GM12878 (cell line): ENCODE measurements at regions not wholly inside any gene's neighbourhood (a gene's known extent, or its start where the extent isn't known, plus 50 kb on each side); places are given as distances from the start of the nearest gene placed in this dataset.

Source experiments
- BACH1 ChIP-seq: fragments of 450-650 bp; IDR thresholded peaks from 2 replicates; pipeline ENCODE4 v1.6.1; 2017; ENCODE audit warnings: mild to moderate bottlenecking, borderline replicate concordance
- BHLHE40 ChIP-seq, 2 experiments: fragments of 450-650 bp in 1 of 2; IDR thresholded peaks; 2 replicates each; pipeline ENCODE4 v1.6.1; 2011 to 2017; ENCODE audit warnings: low read depth in 2 of 2, borderline replicate concordance in 1 of 2, improper control_type of control experiment in 1 of 2, low read length in 1 of 2, mild to moderate bottlenecking in 1 of 2
- CBX3 ChIP-seq: fragments of 200-600 bp; sonication (generic); IDR thresholded peaks from 2 replicates; pipeline ENCODE4 v1.6.1; 2016; ENCODE audit warnings: low read depth, borderline replicate concordance
- CREM ChIP-seq: IDR thresholded peaks from 2 replicates; pipeline ENCODE4 v1.6.1; 2014; ENCODE audit warnings: antibody characterized with exemption, low read depth
- CTCF ChIP-seq, 3 experiments: IDR thresholded peaks in 2 of 3; conservative IDR thresholded peaks in 1 of 3; 2 replicates each; pipeline ENCODE4 v1.5.1; 2011; ENCODE audit warnings: low read depth in 3 of 3, low read length in 3 of 3, mild to moderate bottlenecking in 3 of 3, control low read depth in 2 of 3, moderate library complexity in 2 of 3, inconsistent platforms in 1 of 3, mixed read lengths in 1 of 3; ENCODE audit not compliant: control insufficient read depth in 2 of 3, insufficient read depth in 1 of 3; ENCODE audit errors: extremely low read depth in 1 of 3
- EZH2 ChIP-seq: IDR thresholded peaks from 2 replicates; pipeline ENCODE4 v1.6.1; 2012; ENCODE audit warnings: low read depth, mild to moderate bottlenecking, control low read depth, inconsistent platforms, low read length, borderline replicate concordance; ENCODE audit not compliant: control insufficient read depth
- PBX3 ChIP-seq: IDR thresholded peaks from 2 replicates; pipeline ENCODE4 v1.6.1; 2011; ENCODE audit warnings: mild to moderate bottlenecking, low read depth, low read length, moderate library complexity; ENCODE audit not compliant: insufficient replicate concordance
- PML ChIP-seq: IDR thresholded peaks from 2 replicates; pipeline ENCODE4 v1.6.1; 2012; ENCODE audit warnings: low read length, inconsistent platforms
- POLR2AphosphoS5 ChIP-seq: IDR thresholded peaks from 2 replicates; pipeline ENCODE4 v1.6.1; 2011; ENCODE audit warnings: mild to moderate bottlenecking, low read length, inconsistent platforms
- RFX5 ChIP-seq: IDR thresholded peaks from 2 replicates; pipeline ENCODE4 v1.6.1; 2011; ENCODE audit warnings: low read depth, low read length, improper control_type of control experiment
- SREBF1 ChIP-seq: IDR thresholded peaks from 2 replicates; pipeline ENCODE4 v1.6.1; 2012; ENCODE audit warnings: mild to moderate bottlenecking, low read length

DNA sequence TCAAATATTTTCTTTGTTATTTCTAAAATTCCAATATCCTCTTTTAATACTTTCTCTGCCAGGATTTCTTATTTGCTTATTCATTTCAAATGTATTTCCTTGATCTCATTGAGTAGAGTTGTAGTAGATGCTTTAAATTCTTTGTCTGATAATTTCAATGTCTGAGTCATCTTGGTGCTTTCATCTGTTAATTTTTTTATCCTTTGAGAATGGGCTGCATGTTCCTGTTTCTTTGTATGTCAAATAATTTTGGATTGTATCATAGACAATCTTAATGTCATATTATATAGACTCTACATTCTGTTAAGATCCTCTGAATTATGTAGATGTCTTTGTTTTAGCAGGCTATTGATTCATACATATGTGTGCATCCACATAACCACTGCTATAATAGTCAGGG is 57.5 kb downstream of the MYEOV start:
- TF ChIP-seq PBX3 (no peak), POLR2AphosphoS5 (no peak), PML (no peak), CBX3 (no peak), BHLHE40 (IDR thresholded peaks at IDR 0.05; ENCODE audit: borderline replicate concordance in 1 of 2, low read depth in 2 of 2, low read length in 1 of 2) (no peak), RFX5 (no peak), CTCF (IDR thresholded peaks at IDR 0.05 in 2 of 3, conservative IDR thresholded peaks at IDR 0.05 in 1 of 3; ENCODE audit: control insufficient read depth in 2 of 3, extremely low read depth in 1 of 3, insufficient read depth in 1 of 3, low read depth in 3 of 3, low read length in 3 of 3) (no peak), CREM (no peak), EZH2 (no peak), SREBF1 (no peak), BACH1 (no peak)
